Pulmonary artery endothelial cell (primary cell): ENCODE measurements at regions not wholly inside any gene's neighbourhood (a gene's known extent, or its start where the extent isn't known, plus 50 kb on each side); places are given as distances from the start of the nearest gene placed in this dataset.
"Not testable (repeated sequence)": the region's sequence is repeated elsewhere in the genome, so short reads cannot be mapped to it uniquely, and the experiment has no call there.

Source experiments
- DNase-seq: peaks from one replicate; pipeline ENCODE4 v3.0.0-alpha.2; 2011; ENCODE audit warnings: low read depth, low spot score

DNA sequence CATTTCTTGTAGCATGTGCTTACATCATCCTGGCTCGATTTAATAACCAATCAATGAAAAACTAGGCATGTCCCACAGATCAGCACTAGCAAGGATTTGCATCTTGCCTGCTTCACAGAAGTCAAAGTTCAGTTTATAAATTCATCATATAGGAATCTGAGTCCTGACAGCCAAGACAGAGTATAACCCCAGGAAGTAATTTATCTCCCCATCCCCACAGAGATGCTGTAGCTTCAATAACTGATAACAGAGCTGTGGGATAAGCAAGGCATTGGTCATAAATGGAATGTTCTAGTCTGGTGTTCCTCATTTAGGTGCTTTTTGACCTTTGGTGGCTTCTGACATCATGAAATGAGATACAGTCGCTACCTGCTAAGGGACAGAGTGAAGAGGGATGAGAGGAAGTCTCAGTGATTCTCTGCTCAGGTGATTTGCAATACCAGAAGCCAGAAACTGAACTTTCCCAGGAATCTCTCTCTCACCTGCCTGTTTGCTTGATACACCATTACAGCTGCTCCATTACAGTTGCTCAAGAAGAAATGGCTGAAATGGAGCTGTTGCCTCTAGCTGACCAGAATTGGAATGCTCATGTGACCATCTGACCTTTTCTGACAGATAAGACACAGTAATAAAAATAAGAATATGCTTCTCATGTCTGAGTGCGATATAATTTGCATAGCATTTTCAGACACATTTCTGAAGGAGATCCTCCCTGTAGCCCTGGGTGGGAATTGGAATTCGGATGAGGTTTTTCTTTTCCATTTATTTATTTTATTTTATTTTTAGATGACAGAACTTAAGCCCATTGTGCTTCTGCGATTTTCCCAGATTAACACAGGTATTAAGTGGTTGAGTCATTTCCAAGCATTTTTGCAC lies 217.1 kb upstream of the KCNMB2 start:
- DNase-seq = no peak

DNA sequence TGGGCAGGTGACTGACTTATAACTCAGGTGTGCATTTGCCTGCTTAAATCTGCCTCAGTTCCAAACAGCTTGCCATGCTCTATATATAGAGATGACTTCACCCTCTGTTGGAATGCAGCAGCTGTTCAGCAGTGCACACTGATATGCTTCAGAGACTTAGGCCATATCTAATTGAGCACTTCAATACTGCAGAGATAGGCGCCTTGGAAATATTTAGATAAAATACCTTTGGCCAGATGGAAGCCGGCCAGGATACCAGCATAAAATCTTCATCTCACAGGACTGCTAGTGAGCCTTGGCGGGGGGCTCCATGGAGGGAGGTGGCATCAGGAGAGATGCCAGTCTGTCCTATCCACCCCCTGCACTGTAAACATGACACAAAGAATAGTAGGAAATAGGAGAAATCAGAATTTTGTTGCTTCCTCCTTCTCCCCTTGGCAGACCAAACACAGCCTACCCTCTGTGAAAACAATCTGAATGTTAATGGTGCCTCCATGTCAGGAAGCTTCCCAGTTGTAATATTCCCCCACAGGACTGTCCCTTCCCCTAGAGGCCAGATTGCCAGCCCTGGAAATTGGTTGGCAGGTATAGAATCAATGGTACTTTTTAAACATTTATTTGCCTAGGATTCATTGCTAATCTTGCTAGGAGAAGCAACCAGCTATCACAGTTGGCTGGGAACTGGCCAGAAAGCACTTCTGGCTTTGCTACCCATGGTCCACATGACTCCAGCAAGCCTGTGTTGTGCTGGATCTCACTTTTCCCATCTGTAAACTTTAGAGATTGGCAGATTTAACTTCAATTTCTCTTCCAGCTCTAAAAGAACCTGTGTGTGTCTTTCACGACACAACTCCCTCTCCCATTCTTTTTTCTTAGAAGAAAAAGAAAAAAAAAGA lies 215.5 kb upstream of the KCNMB2 start:
- DNase-seq = peak; percentile 45

DNA sequence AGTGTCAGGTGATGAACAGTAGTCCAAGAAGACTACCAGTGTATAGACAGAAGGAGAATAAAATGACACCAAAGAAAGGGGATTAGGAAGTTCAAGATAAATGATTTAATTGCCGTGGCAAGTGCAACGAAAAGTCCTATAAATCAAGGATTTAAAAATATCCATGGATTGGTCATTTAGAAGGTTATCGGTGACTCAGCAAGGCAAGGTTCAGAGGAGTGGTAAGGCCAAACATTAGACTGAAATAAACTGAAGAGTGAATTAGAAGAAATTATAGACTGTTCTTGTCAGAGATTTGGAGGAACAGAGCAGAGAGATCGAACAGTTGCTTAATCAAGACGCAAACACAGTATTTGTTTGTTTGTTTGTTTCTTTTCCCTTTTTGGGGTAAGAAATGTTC lies 211.9 kb upstream of the KCNMB2 start:
- DNase-seq = no peak

DNA sequence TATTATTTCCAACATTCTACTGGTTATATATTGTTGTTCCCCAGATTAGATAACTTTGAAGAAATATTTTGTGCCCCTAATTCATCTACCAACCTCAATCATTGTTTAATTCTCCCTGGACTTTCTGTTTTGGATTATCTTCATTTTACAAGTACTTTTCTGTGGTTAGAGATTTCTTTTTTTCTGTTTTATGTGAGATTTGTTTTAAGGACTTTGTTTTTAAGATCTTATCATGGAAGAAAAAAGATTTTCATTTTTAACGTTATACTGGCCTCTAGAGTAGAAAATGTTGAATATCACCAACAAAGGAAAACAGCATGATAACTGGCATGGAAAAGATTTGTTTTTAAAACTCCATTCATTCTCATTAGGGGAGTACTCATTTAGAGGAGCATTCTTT lies 210.9 kb upstream of the KCNMB2 start:
- no peak for DNase-seq

DNA sequence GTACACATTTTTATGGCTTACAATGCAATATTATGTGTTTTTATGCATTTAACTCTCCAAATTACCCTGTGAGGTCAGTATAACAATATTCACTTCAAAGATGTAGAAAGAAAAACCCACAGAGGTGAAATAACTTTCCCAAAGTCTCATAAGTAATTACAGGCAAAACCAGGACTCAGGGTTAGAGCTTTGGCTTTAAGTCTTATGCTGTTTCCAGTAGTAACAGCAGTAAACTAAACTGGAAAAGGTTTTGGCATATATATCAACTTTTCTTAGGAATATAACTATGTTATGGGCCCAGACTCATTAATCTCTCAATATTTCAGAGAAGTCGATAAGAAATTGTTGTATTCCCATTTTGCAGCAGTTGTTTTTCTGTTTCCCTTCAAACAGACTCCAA lies 206.3 kb upstream of the KCNMB2 start:
- no peak for DNase-seq

DNA sequence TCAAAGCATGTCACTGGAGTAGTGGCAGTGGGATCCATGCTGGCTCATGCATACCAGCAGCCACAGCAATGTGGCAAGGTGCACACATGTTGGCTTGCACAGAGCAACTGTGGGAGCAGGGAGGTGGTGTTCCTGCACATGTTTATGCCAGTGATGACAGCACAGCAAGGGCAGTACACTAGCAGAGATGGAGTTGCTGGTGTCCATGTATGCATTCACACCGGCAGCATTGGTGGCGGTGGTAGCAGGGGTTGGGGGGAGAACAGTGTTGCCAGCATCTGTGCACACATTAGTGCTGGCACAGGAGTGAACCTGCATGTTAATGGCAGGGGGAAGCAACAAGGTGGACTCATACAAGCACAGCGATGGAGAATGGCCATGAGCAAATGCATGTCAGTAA lies 202.0 kb upstream of the KCNMB2 start:
- DNase-seq = no peak

DNA sequence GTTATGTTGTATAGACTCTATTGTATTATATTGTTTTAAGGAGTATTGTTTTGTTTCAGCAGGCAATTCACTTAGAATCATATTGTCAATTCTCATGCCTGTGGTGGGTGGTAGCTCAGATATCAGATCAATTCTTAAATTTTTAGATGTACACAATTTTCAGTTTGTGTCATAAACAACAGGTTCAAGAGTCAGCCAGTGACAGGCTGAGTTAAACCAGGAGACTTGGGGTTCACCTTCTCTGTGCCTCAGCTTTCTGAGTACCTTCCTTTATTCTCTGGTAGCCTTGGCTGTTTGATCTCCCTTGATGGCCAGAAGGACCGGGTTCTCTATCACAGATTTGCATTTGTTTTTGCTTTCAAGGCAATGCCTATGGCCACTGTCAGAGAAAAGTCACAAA lies 199.9 kb upstream of the KCNMB2 start:
- no peak for DNase-seq

DNA sequence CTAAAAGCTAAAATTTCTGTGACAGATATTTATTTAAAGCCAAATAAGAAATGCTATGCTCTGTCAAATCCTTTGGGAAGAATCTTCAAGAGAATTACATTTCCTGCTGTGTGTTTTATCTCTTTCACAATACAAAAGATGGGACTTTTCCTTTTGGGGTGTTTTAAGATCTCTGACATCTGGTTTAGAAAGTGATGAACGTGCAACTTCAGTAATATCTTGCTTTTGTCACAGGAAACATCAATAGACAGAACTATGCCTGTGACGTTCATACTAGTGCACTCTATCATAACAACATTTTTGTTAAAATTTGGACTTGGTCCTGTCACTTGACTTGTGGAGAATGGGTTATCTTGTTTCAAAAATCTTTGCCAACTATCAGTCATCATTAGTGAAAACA lies 195.7 kb upstream of the KCNMB2 start:
- DNase-seq = no peak

DNA sequence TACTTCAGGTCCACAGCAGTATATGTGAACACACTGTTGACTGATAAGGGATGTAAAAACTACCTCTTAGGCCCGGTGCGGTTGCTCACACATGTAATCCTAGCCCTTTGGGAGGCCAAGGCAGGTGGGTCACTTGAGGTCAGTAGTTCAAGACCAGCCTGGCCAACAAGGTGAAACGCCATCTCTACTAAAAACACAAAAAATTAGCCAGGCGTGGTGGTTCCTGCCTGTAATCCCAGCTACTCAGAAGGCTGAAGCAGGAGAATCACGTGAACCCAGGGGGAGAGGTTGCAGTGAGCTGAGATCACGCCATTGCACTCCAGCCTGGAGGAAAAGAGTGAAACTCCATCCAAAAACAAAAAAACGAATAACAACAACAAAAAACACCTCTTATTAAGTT lies 194.6 kb upstream of the KCNMB2 start:
- DNase-seq = no peak

DNA sequence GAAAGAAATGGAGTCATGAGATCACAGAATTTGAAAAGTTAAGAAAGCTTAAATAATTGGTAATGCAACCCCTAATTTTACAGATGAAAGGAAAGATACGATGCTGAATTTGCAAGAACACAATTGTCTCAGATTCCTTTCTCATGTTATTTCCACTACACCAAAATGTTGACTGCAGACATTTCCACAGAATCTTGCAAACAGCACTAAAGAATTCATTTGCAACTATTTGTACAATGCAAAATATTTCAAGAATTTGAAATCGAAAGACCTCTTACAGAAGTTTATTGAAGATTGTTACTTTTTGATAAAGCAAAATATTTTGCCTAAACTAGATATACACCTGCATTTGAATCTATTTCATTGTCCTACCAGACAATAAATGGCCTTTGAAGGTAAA lies 194.1 kb upstream of the KCNMB2 start:
- no peak for DNase-seq

DNA sequence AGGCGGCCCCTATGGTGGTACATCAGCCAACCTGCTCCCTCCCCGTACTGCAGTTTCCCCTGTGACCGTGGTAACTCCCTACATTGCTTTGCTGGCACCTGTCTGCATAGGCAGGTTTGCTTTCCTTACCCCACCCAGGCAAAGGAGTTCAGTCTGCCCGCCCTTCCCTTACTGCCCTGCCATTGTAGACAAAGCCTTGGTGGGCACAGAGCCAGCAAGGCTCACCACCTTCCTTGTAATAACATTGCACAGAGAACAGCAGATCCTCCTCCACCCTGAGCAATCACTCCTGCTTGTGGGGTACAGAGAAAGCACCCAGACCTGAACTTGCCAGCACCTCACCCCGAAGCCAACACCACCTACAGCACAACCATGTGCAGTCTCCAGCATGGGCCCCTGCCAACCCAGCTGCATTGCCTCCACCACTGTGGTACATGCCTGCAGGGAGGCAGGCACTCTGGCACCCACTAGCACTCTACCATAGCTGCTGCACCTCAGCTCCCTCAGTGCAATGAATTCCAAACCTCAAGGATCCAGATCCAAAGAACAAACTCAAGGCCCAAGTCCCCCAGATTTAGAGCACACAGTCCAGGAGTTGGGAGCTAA lies 192.7 kb upstream of the KCNMB2 start:
- DNase-seq = no peak

DNA sequence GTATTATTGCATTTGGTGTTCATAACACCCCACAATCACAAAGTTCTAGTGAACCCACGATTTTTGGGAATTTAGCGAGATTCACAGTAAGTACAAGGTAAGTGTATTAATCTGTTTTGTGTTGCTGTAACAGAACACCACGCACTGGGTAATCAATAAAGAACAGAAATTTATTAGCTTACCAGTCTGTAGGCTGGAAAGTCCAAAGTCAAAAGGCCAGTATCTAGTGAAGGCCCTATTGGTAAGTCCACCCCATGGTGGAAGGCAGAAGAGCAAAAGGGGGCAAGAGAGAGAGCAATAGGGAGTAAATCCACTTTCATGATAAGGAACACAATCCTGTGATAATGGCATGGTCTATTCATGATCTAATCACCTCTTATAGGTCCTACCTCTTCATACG lies 190.3 kb upstream of the KCNMB2 start:
- DNase-seq = no peak

DNA sequence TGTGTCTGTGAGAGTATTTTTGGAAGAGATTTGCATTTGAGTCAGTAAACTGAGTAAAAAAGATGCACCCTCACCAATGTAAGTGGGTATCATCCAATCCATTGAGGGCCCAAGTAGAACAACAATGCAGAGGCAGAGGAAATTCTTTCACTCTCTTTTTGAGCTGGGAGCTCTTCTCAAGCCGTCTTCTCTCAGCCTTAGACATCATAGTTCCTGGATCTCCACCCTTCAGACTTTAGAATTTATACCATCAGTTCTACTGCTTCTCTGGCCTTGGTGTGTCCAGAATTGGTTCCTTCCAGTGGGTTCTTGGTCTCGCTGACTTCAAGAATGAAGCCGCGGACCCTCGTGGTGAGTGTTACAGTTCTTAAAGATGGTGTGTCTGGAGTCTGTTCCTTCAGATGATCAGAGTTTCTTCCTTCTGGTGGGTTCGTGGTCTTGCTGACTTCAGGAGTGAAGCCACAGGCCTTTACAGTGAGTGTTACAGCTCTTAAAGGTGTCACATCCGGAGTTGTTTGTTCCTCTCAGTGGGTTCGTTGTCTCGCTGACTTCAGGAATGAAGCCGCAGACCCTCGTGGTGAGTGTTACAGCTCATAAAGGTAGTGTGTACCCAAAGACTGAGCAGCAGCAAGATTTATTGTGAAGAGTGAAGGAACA lies 187.5 kb upstream of the KCNMB2 start:
- not testable (repeated sequence) for DNase-seq

DNA sequence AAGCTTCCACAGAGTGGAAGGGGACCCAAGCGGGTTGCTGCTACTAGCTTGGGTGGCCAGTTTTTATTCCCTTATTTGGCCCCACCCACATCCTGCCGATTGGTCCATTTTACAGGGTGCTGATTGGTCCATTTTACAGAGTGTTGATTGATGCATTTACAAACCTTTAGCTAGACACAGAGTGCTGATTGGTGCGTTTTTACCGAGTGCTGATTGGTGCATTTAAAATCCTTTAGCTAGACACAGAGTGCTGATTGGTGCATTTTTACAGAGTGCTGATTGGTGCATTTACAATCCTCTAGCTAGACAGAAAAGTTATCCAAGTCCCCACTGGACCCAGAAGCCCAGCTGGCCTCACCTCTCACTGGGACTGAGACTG lies 187.0 kb upstream of the KCNMB2 start:
- not testable (repeated sequence) for DNase-seq

DNA sequence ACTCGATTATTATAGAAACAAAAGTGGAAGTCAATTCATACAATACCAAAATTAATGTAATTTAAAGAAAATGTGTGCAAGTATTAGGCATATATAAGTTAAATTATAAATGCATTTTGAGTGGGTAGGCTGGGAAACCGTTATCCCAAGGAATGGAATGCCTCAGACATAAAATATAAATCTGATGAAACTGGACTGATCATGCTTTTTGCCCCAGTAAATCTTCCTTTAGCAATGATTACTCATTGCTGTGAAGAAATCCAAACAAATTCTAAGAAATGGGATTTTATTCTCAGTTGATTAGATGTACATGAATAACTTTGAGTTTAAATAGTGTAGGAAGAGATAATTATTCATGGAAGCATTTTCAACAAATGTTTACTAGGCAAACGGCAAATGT lies 185.5 kb upstream of the KCNMB2 start:
- no peak for DNase-seq

DNA sequence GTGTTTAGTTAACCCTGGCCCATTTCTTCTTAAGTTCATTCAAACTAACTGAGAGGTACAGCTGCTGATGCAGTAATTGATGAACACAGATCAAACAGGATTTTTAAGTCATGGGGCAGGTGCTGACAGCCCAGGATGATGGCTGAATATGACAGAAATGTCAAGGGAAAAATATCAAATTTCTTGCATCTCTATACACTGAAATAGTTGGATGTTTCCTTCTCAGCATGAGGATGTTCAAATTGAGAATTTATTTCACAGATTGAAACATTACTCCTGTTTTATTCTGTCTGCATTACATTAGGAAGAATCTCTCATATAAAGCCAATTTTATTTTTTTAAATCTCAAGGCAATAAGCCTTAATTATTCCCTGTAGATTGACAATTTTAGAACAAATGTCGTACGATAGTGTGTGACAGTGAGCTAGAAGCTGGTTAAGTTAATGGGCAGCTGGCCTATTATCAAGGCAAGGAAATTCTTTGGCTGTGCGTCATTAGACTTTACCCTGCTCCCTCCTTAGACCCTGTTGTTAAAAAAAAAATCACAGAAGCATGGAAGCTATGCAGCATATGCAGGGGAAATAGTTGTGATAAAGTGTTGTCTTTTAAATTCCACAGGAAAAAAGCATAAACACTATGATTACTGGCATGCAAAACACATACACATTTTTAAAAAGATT lies 183.8 kb upstream of the KCNMB2 start:
- peak; percentile 85 for DNase-seq

DNA sequence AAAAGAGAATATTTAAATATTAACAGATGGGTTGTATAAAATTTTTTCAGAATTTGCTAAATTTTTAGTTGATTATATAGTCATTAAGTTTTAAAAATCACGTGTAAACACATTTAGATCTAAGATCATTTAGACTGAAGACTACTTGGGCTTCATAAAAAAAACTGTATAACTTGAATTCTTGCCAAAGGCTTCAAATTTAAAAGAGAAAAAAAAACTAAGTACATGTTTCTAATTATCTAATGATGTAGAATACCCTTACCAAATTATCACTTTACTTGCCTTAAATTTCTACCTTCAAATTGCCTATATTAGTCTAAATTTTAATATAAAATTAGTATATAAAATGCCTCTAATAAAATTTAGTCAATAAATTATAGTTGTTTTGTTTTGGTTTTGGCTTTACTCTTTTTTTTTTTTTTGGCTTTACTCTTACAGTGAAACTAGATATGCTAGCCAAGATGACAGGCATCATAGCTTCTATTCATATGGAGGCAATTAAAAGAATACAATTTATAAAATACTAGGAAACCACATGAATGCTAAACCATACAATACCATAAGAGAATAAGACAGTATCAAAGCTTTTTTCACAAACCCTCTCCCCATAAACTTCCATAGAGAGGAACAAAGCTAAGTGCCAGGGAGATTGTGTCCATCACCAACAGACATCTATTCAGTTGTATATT lies 183.1 kb upstream of the KCNMB2 start:
- no peak for DNase-seq

DNA sequence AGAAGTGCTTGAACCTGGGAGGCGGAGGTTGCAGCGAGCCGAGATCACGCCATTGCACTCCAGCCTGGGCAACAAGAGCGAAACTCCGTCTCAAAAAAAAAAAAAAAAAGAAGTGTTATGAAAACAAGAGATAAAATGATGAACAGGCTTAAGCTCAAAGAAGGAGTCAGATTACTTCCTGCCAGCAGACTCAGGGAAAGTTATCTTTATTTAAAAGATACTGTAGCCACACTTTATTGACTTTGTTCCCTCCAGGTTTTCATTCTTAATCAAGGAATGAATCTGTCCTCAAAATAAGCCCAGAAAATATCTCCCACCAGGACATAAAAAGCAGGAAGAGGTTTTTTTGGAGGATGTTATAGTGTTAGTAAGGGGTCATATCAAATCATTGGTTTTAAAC lies 176.5 kb upstream of the KCNMB2 start:
- no peak for DNase-seq

DNA sequence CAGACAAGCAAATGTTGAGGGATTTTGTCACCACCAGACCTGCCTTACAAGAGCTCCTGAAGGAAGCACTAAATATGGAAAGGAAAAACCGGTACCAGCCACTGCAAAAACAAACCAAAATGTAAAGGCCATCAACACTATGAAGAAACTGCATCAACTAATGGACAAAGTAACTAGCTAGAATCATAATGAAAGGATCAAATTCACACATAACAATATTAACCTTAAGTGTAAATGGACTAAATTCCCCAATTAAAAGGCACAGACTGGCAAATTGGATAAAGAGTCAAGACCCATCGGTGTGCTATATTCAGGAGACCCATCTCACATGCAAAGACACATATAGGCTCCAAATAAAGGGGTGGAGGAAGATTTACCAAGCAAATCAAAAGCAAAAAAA lies 173.2 kb upstream of the KCNMB2 start:
- DNase-seq = not testable (repeated sequence)

DNA sequence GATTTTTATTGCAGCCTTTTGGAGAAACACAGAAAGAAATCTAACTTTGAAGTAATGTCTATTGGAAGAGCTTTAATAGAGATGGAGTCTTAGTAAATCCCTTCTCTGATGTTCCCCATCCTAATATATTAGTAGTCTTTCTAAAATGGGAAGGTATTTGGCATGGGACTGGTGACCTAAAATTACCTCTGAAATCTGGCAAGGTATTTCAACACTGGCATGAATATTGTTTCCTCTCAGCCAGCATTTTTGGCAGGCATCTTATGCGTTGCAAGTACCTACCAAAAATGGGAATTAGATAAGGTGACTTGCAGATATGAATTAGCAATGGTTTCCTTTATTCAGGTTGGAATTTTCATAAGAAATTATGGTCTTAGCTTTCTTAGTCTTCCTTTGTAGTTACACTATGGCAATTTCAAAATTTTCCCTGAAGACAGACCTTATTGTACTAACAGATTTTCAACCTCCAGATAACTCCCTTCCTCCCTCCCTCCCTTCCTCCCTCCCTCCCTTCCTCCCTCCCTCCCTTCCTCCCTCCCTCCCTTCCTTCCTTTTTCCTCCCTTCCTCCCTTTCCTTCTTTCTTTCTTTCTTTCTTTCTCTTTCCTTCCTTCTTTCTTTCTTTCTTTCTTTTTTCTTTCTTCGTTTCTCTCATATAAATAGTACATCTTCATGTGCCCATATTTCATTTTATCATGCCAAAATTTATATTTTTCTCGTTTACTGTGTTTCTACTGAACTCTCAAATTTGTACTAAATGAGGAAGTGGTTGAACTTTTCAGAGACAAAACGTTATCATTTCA lies 168.2 kb upstream of the KCNMB2 start:
- no peak for DNase-seq
